IMR-90 (cell line): ENCODE measurements at regions not wholly inside any gene's neighbourhood (a gene's known extent, or its start where the extent isn't known, plus 50 kb on each side); places are given as distances from the start of the nearest gene placed in this dataset.
"Not testable (repeated sequence)": the region's sequence is repeated elsewhere in the genome, so short reads cannot be mapped to it uniquely, and the experiment has no call there.

Experiments used
- POLR2A ChIP-seq: IDR thresholded peaks from 2 replicates; pipeline ENCODE4 v1.6.1; 2012; ENCODE audit warnings: mild to moderate bottlenecking, low read depth, low read length
- SMC3 ChIP-seq: fragments of 150-350 bp; IDR thresholded peaks from 2 replicates; pipeline ENCODE4 v1.6.1; 2016; ENCODE audit warnings: low read depth, mild to moderate bottlenecking, antibody characterized with exemption, low read length, moderate library complexity
- TF ChIP-seq, protein P1 (sequence below): conservative IDR thresholded peaks from 2 replicates; pipeline ENCODE4 v1.5.1; 2012; ENCODE audit warnings: mild to moderate bottlenecking, low read depth, low read length, improper control_type of control experiment

DNA sequence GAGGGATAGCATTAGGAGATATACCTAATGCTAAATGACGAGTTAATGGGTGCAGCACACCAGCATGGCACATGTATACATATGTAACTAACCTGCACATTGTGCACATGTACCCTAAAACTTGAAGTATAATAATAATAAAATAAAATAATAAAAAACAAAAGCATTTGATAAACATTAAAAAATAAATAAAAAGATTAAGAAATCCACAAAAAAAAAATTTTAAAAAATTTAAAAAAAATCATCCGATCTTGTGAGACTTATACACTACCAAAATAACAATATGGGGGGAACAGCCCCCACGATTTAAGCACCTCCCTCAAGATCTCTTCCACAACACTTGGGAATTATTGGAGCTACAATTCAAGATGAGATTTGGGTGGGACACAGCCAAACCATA lies 210.3 kb upstream of the CARD18 start:
- TF ChIP-seq, protein P1, sequence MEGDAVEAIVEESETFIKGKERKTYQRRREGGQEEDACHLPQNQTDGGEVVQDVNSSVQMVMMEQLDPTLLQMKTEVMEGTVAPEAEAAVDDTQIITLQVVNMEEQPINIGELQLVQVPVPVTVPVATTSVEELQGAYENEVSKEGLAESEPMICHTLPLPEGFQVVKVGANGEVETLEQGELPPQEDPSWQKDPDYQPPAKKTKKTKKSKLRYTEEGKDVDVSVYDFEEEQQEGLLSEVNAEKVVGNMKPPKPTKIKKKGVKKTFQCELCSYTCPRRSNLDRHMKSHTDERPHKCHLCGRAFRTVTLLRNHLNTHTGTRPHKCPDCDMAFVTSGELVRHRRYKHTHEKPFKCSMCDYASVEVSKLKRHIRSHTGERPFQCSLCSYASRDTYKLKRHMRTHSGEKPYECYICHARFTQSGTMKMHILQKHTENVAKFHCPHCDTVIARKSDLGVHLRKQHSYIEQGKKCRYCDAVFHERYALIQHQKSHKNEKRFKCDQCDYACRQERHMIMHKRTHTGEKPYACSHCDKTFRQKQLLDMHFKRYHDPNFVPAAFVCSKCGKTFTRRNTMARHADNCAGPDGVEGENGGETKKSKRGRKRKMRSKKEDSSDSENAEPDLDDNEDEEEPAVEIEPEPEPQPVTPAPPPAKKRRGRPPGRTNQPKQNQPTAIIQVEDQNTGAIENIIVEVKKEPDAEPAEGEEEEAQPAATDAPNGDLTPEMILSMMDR, result not testable (repeated sequence)
- TF ChIP-seq POLR2A, SMC3: not testable (repeated sequence)
